B cell (primary cell): ENCODE measurements at regions not wholly inside any gene's neighbourhood (a gene's known extent, or its start where the extent isn't known, plus 50 kb on each side); places are given as distances from the start of the nearest gene placed in this dataset.

Experiments
- CTCF ChIP-seq: fragments of 200-600 bp; IDR thresholded peaks from one replicate; pipeline ENCODE4 v1.8.0; 2022; ENCODE audit warnings: antibody characterized with exemption, mild to moderate bottlenecking
- EZH2 ChIP-seq: IDR thresholded peaks from 2 replicates; pipeline ENCODE4 v1.6.1; 2012; ENCODE audit warnings: borderline replicate concordance, low read depth, mild to moderate bottlenecking, moderate library complexity, low read length; ENCODE audit not compliant: insufficient read depth, poor library complexity, severe bottlenecking

GRCh38 chr11:41660585-41660984 is 201.1 kb upstream of the LRRC4C start:
- no peak for TF ChIP-seq CTCF
- no peak for TF ChIP-seq EZH2
